ENCODE measurements at regions not wholly inside any gene's neighbourhood (a gene's known extent, or its start where the extent isn't known, plus 50 kb on each side); places are given as distances from the start of the nearest gene placed in this dataset.

DNA sequence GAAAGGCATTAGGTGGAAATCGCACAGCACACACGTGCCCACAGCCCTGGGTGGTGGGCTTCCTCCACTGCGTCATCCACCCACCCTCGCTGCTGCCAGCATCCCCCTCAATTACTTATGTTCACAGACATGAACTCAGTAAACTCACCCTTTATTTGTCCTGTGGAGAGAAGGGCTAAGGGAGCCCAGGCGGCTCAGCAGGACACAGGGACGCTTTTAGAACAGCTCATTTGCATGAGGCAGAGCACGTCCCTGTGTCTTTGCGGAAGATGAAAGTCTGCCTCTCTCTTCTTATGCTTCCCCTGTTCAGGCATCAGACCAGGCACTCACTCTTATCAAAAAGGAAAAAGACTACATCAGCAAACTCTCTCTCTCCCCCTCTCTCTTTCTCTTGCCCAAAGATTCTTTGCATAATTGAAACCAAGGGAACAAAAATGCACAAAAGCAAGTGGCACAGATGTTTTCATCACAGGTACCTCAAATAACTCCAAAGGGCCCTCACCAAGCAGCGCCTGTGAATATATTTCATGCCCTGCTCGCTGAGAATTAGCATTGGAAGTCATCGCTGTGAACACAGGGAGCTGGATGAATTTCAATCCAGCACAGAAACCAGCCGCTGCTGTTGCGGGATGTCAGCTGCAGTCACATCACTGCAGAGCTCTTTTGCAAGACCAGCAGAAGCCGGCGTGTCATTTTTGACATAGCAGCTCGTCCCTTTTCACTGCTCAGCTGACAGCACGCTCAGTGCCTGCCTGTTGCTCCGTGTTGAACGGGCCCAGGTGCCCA is 376.3 kb upstream of the MYT1L start:
- no peak overlapping the region for H3K27ac Mint-ChIP-seq
- peaks cover 2% of the 10 kb centered on the region for H3K27me3 Mint-ChIP-seq
- no peak overlapping the region for H3K4me3 Mint-ChIP-seq
- no peaks in the 10 kb centered on the region for H3K4me1 Mint-ChIP-seq
- no peaks in the 10 kb centered on the region for H3K9me3 Mint-ChIP-seq
- H3K36me3 Mint-ChIP-seq (ENCODE audit: low read depth): no peaks in the 10 kb centered on the region
- no peak for ATAC-seq (replicated peaks)

DNA sequence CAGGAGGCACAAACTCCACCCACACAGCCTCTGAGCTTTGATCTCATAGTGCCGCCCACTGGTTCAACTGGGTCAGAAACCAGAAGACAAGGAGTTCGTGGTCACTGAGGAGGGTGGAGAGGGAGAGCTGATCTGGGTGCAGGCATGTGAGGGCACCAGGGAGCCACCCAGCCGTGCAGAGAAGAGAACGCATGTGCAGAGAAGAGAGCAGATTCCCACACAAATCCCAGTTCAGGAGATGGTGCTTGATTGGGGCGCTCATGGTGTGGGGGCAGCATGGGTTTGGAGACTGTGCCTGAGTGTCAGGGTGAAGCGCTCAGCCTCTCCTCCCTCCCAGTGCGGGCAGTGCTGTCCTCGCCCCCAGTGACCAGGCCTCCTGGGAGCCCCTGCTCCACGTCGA is 375.2 kb upstream of the MYT1L start:
- Mint-ChIP-seq H3K9me3 (no peaks in the 10 kb centered on the region), H3K4me3 (no peak overlapping the region), H3K27ac (no peak overlapping the region), H3K27me3 (no peaks in the 10 kb centered on the region), H3K4me1 (no peaks in the 10 kb centered on the region), H3K36me3 (ENCODE audit: low read depth) (no peaks in the 10 kb centered on the region)
- no peak for ATAC-seq (replicated peaks)

DNA sequence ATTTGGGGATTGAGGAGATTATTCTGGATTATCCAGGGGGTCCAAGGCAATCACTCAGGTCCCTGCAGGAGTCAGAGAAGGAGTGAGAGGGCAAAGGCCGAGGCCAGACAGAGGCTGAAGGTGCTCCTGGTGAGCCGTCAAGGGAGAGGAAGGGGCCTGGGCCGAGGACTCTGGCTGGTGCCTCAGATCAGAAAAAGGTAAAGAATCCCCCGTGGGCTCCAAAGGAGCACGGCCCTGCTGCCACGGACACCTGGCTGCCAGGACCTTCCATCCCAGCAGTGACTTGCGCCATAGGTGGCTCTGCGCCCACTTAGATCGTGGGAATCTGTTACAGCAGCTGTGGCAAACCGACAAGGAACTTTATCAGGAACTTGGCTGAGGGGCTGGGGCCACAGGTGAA is 374.8 kb upstream of the MYT1L start:
- no peaks in the 10 kb centered on the region for H3K9me3 Mint-ChIP-seq
- no peaks in the 10 kb centered on the region for H3K4me1 Mint-ChIP-seq
- H3K27me3 Mint-ChIP-seq: no peaks in the 10 kb centered on the region
- no peaks in the 10 kb centered on the region for H3K36me3 Mint-ChIP-seq (ENCODE audit: low read depth)
- ATAC-seq (replicated peaks): no peak
- H3K27ac Mint-ChIP-seq: no peak overlapping the region
- H3K4me3 Mint-ChIP-seq: no peak overlapping the region

DNA sequence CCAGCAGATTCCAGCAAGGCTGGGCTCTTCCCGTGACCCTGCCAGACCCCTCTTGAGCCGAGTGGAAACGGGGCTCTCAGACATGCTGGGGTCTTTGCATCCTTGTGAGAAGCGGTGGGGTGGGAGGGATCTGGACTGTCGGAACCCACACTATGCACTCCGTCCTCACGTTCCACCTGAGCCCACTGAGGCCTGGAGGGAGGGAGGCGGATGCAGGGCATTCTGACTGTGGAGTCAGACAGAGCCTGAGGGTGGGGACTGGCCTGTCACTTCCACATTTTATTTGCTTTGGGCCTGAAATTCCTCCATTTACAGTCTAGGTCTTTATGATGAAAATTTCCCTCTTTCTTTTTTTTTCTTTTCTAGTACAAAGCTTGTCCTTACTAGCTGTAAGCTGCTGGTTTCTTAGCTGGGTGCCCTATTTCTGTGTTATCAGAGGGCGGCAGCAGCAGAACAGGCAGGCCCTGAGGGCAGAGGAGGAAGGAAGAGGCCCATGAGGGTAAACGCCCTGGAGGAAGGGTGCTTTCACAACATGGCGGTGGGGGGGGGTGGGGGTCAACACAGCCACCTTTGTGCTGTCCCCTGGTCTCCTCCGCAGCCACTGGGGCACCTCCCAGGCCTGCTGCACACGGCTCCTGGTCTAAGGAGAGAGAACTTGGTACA is 373.5 kb upstream of the MYT1L start:
- no peak overlapping the region for H3K27ac Mint-ChIP-seq
- H3K36me3 Mint-ChIP-seq (ENCODE audit: low read depth): no peaks in the 10 kb centered on the region
- ATAC-seq (replicated peaks): no peak
- no peaks in the 10 kb centered on the region for H3K4me1 Mint-ChIP-seq
- no peak overlapping the region for H3K4me3 Mint-ChIP-seq
- no peaks in the 10 kb centered on the region for H3K27me3 Mint-ChIP-seq
- no peaks in the 10 kb centered on the region for H3K9me3 Mint-ChIP-seq

DNA sequence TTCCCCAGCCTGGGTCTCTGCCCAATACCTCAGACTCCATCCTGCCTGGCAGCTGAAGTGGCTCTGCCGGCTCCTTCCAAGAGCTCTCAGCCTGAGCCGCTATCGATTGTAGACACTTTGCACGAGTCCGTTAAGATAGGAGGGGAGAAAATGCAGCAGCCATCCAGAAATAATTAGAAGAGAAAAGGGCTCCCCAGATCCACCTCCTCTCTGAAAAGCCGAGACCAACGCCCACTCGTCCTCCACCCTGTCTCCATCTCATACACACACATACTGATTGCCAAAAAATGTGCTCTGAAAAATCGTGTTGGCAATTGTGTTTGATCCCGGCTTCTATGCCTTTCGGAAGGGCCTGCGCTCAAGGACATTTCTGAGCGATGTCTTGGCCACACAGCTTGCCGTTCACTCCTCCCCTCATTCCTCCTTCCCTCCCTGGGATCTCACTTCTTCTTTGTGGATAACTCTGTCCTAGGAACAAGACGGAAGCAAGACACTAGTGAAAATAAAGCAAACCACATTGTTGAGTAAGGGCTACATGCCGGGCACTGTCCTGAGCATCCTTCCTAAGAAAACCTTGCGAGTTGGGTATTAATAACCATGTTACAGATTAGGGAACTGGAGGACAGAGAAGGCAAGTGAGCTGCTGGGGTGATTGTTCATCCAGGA is 372.8 kb upstream of the MYT1L start:
- Mint-ChIP-seq H3K36me3 (ENCODE audit: low read depth) (no peaks in the 10 kb centered on the region), H3K27me3 (no peaks in the 10 kb centered on the region), H3K27ac (no peak overlapping the region), H3K4me3 (no peak overlapping the region), H3K9me3 (no peaks in the 10 kb centered on the region), H3K4me1 (no peaks in the 10 kb centered on the region)
- no peak for ATAC-seq (replicated peaks)

DNA sequence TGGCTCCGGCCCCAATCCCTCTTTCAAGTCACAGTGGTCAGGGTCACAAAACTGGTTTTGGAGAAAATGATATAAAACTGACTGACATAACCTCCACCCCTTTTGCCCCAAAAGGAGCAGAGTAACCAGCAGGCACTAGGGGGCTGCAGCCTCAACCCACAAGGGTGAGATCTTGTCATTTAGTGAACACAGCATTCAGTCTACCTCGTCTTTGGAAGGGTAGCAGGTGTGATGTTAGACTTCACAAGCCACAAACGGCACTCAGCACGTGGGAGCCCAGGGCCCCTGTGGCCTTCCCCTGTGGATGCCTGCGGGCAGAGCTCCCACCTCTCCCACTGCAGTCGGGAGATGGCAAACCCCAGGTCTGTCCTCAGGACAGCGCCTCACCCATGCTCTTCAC is 372.1 kb upstream of the MYT1L start:
- Mint-ChIP-seq H3K9me3 (no peaks in the 10 kb centered on the region), H3K27me3 (no peaks in the 10 kb centered on the region), H3K4me1 (no peaks in the 10 kb centered on the region), H3K4me3 (no peak overlapping the region), H3K36me3 (ENCODE audit: low read depth) (no peaks in the 10 kb centered on the region), H3K27ac (no peak overlapping the region)
- ATAC-seq (replicated peaks): no peak

DNA sequence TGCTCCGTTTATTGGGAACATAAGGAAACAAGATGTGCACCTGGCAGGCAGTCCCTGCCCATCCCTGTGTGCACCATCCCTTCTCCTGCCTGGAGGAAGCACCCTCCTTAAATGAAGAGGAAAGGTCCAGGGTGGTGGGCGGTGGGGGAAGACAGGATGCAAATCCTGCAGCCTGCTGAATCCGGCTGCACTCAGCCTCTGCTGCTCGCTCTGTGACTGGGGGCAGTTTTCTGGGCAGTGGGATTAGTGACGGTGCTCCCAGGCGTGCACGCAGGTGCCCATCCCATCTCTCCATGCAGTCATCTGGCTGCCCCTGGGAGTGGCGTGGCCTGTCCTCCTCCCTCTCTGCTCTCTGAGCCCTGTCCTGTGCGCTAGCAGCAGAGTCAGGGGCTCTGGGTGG is 371.3 kb upstream of the MYT1L start:
- Mint-ChIP-seq H3K36me3 (ENCODE audit: low read depth) (no peaks in the 10 kb centered on the region), H3K27me3 (no peaks in the 10 kb centered on the region), H3K9me3 (no peaks in the 10 kb centered on the region), H3K4me1 (no peaks in the 10 kb centered on the region), H3K27ac (no peak overlapping the region), H3K4me3 (no peak overlapping the region)
- ATAC-seq (replicated peaks): no peak

DNA sequence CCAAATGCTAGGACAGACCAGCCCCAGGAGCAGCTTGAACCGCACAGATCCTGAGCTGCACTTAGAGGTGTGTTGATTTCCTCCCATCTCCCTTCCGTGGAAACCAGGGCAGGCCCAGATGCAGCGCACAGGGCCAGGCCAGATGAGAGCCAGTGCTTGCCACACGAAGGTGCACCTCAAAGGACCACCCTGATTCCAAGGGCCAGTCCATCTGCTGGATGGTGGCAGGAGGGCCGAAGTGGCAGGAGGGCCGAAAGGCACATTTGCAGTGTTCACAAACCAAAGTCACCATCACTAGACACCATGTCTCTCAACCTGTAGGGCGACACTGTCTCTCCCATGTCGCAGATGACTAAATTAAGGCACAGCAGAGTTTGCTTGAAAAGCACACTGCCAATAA is 370.7 kb upstream of the MYT1L start:
- no peak overlapping the region for H3K4me3 Mint-ChIP-seq
- no peaks in the 10 kb centered on the region for H3K27me3 Mint-ChIP-seq
- no peak for ATAC-seq (replicated peaks)
- no peaks in the 10 kb centered on the region for H3K9me3 Mint-ChIP-seq
- no peaks in the 10 kb centered on the region for H3K4me1 Mint-ChIP-seq
- no peaks in the 10 kb centered on the region for H3K36me3 Mint-ChIP-seq (ENCODE audit: low read depth)
- H3K27ac Mint-ChIP-seq: no peak overlapping the region

DNA sequence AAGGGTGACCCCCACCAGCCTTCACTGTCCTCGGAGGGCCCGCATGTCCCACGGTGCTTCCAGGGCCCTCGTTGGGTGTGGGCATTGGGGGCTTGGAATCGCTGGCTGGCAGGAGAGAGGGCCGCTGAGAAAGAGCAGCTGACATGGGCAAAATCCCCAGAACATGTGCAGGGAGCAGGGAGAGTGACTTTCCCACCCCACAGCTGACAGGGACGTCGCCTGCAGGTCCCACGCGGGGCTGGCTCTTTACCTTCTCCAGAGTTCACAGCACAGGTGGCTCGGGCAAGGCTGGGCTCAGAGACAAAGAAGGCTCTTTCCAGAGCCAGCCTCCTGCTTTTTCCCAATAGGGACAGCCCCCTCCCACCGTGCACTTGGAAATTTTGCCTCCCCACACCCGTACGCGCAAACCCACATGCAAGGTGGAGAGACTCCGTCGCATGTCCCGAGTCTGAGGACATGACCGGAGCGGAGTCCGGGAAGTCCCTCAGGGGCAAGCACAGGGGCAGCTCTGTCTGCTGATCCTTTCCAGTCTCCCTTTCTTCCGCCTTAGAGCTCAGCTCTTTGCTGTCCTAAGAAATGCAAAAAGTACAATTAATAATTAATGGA is 370.2 kb upstream of the MYT1L start:
- H3K27ac Mint-ChIP-seq: no peak overlapping the region
- ATAC-seq (replicated peaks): no peak
- H3K4me3 Mint-ChIP-seq: no peak overlapping the region
- no peaks in the 10 kb centered on the region for H3K4me1 Mint-ChIP-seq
- no peaks in the 10 kb centered on the region for H3K9me3 Mint-ChIP-seq
- no peaks in the 10 kb centered on the region for H3K27me3 Mint-ChIP-seq
- no peaks in the 10 kb centered on the region for H3K36me3 Mint-ChIP-seq (ENCODE audit: low read depth)

DNA sequence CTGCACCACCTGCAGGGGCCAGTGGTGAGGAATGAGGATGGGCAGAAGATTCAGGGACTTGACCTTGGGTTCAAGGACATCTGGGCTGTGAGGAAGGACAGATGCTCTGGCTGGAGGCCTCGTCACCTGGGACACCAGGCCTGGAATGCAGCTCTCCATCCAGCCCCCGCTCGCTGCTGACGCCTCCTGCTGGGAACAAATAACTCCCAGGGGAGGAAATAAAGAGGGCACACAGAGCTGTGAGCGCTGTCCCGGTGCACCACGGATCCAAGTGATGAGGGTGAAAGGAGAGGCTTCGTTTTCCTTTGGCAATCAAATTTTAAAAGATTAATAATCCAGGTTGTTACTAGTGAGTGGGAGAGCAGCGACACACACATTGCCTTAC is 368.0 kb upstream of the MYT1L start:
- Mint-ChIP-seq H3K27me3 (peaks cover 14% of the 10 kb centered on the region), H3K4me3 (no peak overlapping the region), H3K9me3 (no peaks in the 10 kb centered on the region), H3K36me3 (ENCODE audit: low read depth) (no peaks in the 10 kb centered on the region), H3K4me1 (no peaks in the 10 kb centered on the region), H3K27ac (no peak overlapping the region)
- no peak for ATAC-seq (replicated peaks)

DNA sequence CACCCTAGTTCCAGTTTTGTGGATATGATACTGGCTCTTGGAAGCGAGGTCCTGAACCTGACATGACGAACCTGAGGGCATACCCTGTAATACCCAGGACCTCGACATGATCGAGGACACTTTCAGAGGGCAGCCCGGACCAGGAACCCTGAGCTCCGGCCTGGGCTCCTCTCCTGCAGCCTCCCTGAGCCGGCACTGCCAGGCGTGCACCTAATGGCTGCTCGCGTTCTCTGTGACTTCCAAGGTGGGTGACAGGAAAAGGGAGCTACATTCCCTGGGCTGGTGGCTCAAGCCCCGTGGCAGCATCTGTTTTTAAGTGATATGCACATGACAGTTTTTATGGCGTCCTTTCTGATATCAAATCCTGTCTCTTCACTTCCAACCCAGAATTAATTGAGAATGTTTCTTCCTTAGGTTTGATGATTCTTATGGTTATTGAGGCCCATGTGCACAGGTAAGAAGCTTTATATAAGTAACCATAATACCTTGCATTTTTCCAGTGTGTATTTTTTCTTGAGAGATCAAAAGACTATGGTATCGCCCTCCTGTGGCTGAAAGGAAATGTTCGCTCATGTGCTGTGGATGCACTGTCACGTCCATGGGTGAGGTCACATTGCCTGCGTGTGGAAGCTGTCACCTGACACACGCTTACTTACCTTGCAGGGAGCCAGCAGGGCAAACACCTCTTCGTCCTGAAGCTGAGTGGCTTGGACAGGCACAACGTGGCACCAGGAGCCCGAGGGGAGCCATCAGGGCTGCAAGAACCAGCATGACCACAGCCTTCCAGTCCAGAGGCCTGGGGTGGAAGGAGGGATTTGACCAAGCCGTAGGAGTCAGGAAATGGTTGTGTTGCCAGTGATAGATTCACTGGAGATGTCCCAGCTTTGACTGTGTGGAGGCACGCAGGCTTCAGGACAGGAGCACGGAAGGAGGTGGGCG is 367.4 kb upstream of the MYT1L start:
- Mint-ChIP-seq H3K27me3 (peaks cover 18% of the 10 kb centered on the region), H3K27ac (no peak overlapping the region), H3K9me3 (no peaks in the 10 kb centered on the region), H3K36me3 (ENCODE audit: low read depth) (no peaks in the 10 kb centered on the region), H3K4me1 (no peaks in the 10 kb centered on the region), H3K4me3 (no peak overlapping the region)
- peak; percentile 24 for ATAC-seq (replicated peaks)

DNA sequence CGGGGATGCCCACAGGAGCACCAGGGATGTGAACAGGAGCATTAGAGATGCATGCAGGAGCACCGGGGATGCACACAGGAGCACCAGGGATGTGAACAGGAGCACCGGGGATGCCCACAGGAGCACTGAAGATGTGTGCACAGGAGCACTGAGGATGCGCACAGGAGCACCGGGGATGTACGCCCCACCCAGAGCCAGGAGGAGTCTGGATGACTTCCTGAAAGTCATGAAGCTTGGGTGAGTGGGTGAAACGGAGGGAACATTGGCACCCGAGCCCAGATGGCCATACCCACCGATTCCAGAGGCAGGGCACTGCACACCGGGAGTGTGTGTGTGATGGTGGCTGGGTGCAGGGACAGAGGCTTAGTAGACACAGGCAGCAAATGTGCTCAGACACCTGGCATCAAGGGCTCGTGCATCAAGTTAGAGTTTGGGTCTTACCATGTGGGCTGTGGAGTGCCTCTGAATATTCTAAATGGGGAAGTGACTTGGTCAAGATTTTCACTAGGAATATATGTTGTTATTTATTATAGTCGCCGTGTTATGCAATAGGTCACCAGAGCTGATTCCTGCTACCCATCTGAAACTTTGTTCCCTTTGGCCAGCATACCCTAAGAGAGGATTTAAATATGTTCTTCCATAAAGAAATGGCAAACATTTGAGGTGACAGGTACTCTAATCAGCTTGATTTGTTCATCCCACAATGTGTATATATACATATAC is 365.8 kb upstream of the MYT1L start:
- Mint-ChIP-seq H3K27me3 (peaks cover 18% of the 10 kb centered on the region), H3K27ac (no peak overlapping the region), H3K9me3 (no peaks in the 10 kb centered on the region), H3K4me3 (no peak overlapping the region), H3K36me3 (ENCODE audit: low read depth) (no peaks in the 10 kb centered on the region), H3K4me1 (no peaks in the 10 kb centered on the region)
- no peak for ATAC-seq (replicated peaks)

DNA sequence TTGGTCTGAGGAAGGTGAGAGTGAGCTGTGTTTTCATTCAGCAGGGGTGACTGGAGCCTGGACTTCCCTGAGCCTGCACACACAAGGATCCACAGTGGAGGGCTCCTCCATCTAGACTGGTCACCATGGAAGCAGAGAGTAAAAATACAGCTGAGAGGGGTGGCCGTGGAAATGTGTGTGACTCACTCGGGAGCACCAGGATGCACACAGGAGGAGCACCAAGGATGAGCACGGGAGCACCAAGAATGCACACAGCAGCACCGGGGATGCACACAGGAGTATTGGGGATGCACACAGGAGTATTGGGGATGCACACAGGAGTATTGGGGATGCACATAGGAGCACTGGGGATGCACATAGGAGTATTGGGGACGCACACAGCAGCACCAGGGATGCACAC is 365.2 kb upstream of the MYT1L start:
- Mint-ChIP-seq H3K4me1 (no peaks in the 10 kb centered on the region), H3K4me3 (no peak overlapping the region), H3K27me3 (peaks cover 18% of the 10 kb centered on the region), H3K36me3 (ENCODE audit: low read depth) (no peaks in the 10 kb centered on the region), H3K27ac (no peak overlapping the region), H3K9me3 (no peaks in the 10 kb centered on the region)
- no peak for ATAC-seq (replicated peaks)

Measured in activated T-helper 17 cell treated with anti-CD3 and anti-CD28 coated beads, Interleukin-2, amount 50 U/mL, for 72 hours (primary cell).